Neuron (in vitro differentiated cells): ENCODE measurements at regions not wholly inside any gene's neighbourhood (a gene's known extent, or its start where the extent isn't known, plus 50 kb on each side); places are given as distances from the start of the nearest gene placed in this dataset.

ENCODE experiments used
- H2AFZ ChIP-seq: one replicate; pipeline ENCODE4 v1.6.1; 2013; ENCODE audit warnings: low read depth, mild to moderate bottlenecking, inconsistent platforms, low read length, moderate library complexity
- H3K27me3 ChIP-seq: one replicate; pipeline ENCODE4 v1.6.1; 2013; ENCODE audit warnings: low read length; ENCODE audit not compliant: insufficient read depth
- H3K36me3 ChIP-seq: one replicate; pipeline ENCODE4 v1.6.1; 2013; ENCODE audit warnings: low read length; ENCODE audit not compliant: insufficient read depth
- H3K4me1 ChIP-seq: one replicate; pipeline ENCODE4 v1.6.1; 2013; ENCODE audit warnings: low read length; ENCODE audit not compliant: insufficient read depth
- H3K4me3 ChIP-seq: 2 replicates; pipeline ENCODE4 v1.5.1; 2013; ENCODE audit warnings: mild to moderate bottlenecking, low read length, moderate library complexity
- H3K9me3 ChIP-seq: one replicate; pipeline ENCODE4 v1.6.1; 2013; ENCODE audit warnings: low read length

GRCh38 chr5:92519811-92520632, 1061.0 kb downstream of the NR2F1-AS1 start:
- H3K36me3 ChIP-seq, result no peaks in the 10 kb centered on the region
- H3K9me3 ChIP-seq, result no peaks in the 10 kb centered on the region
- no peak overlapping the region for H3K4me3 ChIP-seq
- H3K27me3 ChIP-seq, result no peaks in the 10 kb centered on the region
- no peak overlapping the region for H2AFZ ChIP-seq
- H3K4me1 ChIP-seq, result no peaks in the 10 kb centered on the region

- Histone ChIP-seq H3K36me3 (no peaks in the 10 kb centered on the region), H3K27me3 (no peaks in the 10 kb centered on the region), H3K4me1 (peaks cover 2% of the 10 kb centered on the region), H2AFZ (no peak overlapping the region), H3K9me3 (peaks cover 2% of the 10 kb centered on the region), H3K4me3 (no peak overlapping the region)
Measured at GRCh38 chr5:92518318-92518904, 1062.6 kb downstream of the NR2F1-AS1 start.

GRCh38 chr5:92514896-92515295, 1066.1 kb downstream of the NR2F1-AS1 start:
- Histone ChIP-seq H3K9me3 (peaks cover 6% of the 10 kb centered on the region), H2AFZ (no peak overlapping the region), H3K4me1 (peaks cover 2% of the 10 kb centered on the region), H3K36me3 (no peaks in the 10 kb centered on the region), H3K4me3 (no peak overlapping the region), H3K27me3 (no peaks in the 10 kb centered on the region)

- H3K4me3 ChIP-seq, result no peak overlapping the region
- no peaks in the 10 kb centered on the region for H3K36me3 ChIP-seq
- H3K9me3 ChIP-seq, result peaks cover 15% of the 10 kb centered on the region
- peaks cover 2% of the 10 kb centered on the region for H3K4me1 ChIP-seq
- H3K27me3 ChIP-seq, result no peaks in the 10 kb centered on the region
- no peak overlapping the region for H2AFZ ChIP-seq
Measured at GRCh38 chr5:92513067-92513466, 1068.0 kb downstream of the NR2F1-AS1 start.

- Histone ChIP-seq H2AFZ (no peak overlapping the region), H3K27me3 (no peaks in the 10 kb centered on the region), H3K4me1 (no peaks in the 10 kb centered on the region), H3K9me3 (peaks cover 16% of the 10 kb centered on the region), H3K36me3 (no peaks in the 10 kb centered on the region), H3K4me3 (no peak overlapping the region)
Measured at GRCh38 chr5:92508271-92508670, 1072.7 kb downstream of the NR2F1-AS1 start.

- Histone ChIP-seq H3K4me3 (no peak overlapping the region), H3K27me3 (no peaks in the 10 kb centered on the region), H3K4me1 (no peaks in the 10 kb centered on the region), H3K36me3 (no peaks in the 10 kb centered on the region), H2AFZ (no peak overlapping the region), H3K9me3 (peaks cover 12% of the 10 kb centered on the region)
Measured at GRCh38 chr5:92505925-92506324, 1075.1 kb downstream of the NR2F1-AS1 start.

- Histone ChIP-seq H3K4me1 (no peaks in the 10 kb centered on the region), H3K36me3 (no peaks in the 10 kb centered on the region)
Measured at GRCh38 chr5:92505145-92505544, 1075.9 kb downstream of the NR2F1-AS1 start.

GRCh38 chr5:92504346-92504745, 1076.7 kb downstream of the NR2F1-AS1 start:
- no peak overlapping the region for H3K4me3 ChIP-seq
- H3K4me1 ChIP-seq, result no peaks in the 10 kb centered on the region
- H3K36me3 ChIP-seq, result no peaks in the 10 kb centered on the region
- H3K9me3 ChIP-seq, result peaks cover 12% of the 10 kb centered on the region
- no peaks in the 10 kb centered on the region for H3K27me3 ChIP-seq
- H2AFZ ChIP-seq, result no peak overlapping the region

More at GRCh38 chr5:92505145-92505544, 1075.9 kb downstream of the NR2F1-AS1 start:
- H3K27me3 ChIP-seq, result no peaks in the 10 kb centered on the region
- H3K4me3 ChIP-seq, result no peak overlapping the region
- H2AFZ ChIP-seq, result no peak overlapping the region
- H3K9me3 ChIP-seq, result peaks cover 12% of the 10 kb centered on the region

GRCh38 chr5:92500752-92501151, 1080.3 kb downstream of the NR2F1-AS1 start:
- H3K27me3 ChIP-seq, result no peaks in the 10 kb centered on the region
- no peaks in the 10 kb centered on the region for H3K36me3 ChIP-seq
- H3K9me3 ChIP-seq, result no peaks in the 10 kb centered on the region
- H2AFZ ChIP-seq, result no peak overlapping the region
- H3K4me3 ChIP-seq, result no peak overlapping the region
- no peaks in the 10 kb centered on the region for H3K4me1 ChIP-seq

GRCh38 chr5:92496545-92496944, 1084.5 kb downstream of the NR2F1-AS1 start:
- no peaks in the 10 kb centered on the region for H3K36me3 ChIP-seq
- no peaks in the 10 kb centered on the region for H3K9me3 ChIP-seq
- no peak overlapping the region for H2AFZ ChIP-seq
- no peak overlapping the region for H3K4me3 ChIP-seq
- no peaks in the 10 kb centered on the region for H3K27me3 ChIP-seq
- no peaks in the 10 kb centered on the region for H3K4me1 ChIP-seq

GRCh38 chr5:92494508-92494907, 1086.5 kb downstream of the NR2F1-AS1 start:
- no peaks in the 10 kb centered on the region for H3K36me3 ChIP-seq
- H3K9me3 ChIP-seq, result no peaks in the 10 kb centered on the region
- no peak overlapping the region for H2AFZ ChIP-seq

GRCh38 chr5:92492908-92493307, 1088.1 kb downstream of the NR2F1-AS1 start:
- no peak overlapping the region for H3K4me3 ChIP-seq
- H3K27me3 ChIP-seq, result no peaks in the 10 kb centered on the region
- no peaks in the 10 kb centered on the region for H3K36me3 ChIP-seq
- H3K4me1 ChIP-seq, result no peaks in the 10 kb centered on the region
- no peak overlapping the region for H2AFZ ChIP-seq
- H3K9me3 ChIP-seq, result no peaks in the 10 kb centered on the region

More at GRCh38 chr5:92494508-92494907, 1086.5 kb downstream of the NR2F1-AS1 start:
- no peak overlapping the region for H3K4me3 ChIP-seq
- H3K27me3 ChIP-seq, result no peaks in the 10 kb centered on the region
- no peaks in the 10 kb centered on the region for H3K4me1 ChIP-seq

- no peak overlapping the region for H2AFZ ChIP-seq
- no peaks in the 10 kb centered on the region for H3K9me3 ChIP-seq
- H3K36me3 ChIP-seq, result no peaks in the 10 kb centered on the region
- no peaks in the 10 kb centered on the region for H3K4me1 ChIP-seq
- no peaks in the 10 kb centered on the region for H3K27me3 ChIP-seq
- no peak overlapping the region for H3K4me3 ChIP-seq
Measured at GRCh38 chr5:92484484-92484883, 1096.5 kb downstream of the NR2F1-AS1 start.
